Activated CD8-positive, alpha-beta T cell treated with anti-CD3 and anti-CD28 coated beads for 36 hours (primary cell): ENCODE measurements at regions not wholly inside any gene's neighbourhood (a gene's known extent, or its start where the extent isn't known, plus 50 kb on each side); places are given as distances from the start of the nearest gene placed in this dataset.

ENCODE experiments used
- ATAC-seq: fragments of 200-7000 bp; cut with Tn5 transposase; one replicate; pipeline ENCODE4 v1.10.0; 2021; ENCODE audit warnings: mild to moderate bottlenecking, moderate library complexity
- CTCF ChIA-PET: fragments of 350-600 bp; sonication (Branson Sonifier 250); formaldehyde crosslinking; loops from one replicate; lab custom pipeline; 2021; ENCODE audit warnings: antibody characterized with exemption; lab: Charles Lee
- POLR2A ChIA-PET: fragments of 350-600 bp; sonication (Branson Sonifier 250); formaldehyde crosslinking; loops from one replicate; lab custom pipeline; 2021; ENCODE audit warnings: antibody characterized with exemption; lab: Charles Lee
- DNase-seq: peaks from one replicate; pipeline ENCODE4 v3.0.0-alpha.2; 2020
- H3K27ac Mint-ChIP-seq: one replicate; pipeline ENCODE4 v1.8.0; 2021; ENCODE audit warnings: mild to moderate bottlenecking, mixed read lengths
- H3K27me3 Mint-ChIP-seq: one replicate; pipeline ENCODE4 v1.8.0; 2021; ENCODE audit warnings: mixed read lengths
- H3K36me3 Mint-ChIP-seq: one replicate; pipeline ENCODE4 v1.8.0; 2021; ENCODE audit warnings: low read depth, mixed read lengths
- H3K4me1 Mint-ChIP-seq: one replicate; pipeline ENCODE4 v1.8.0; 2021; ENCODE audit warnings: low read depth, mixed read lengths
- H3K4me3 Mint-ChIP-seq: one replicate; pipeline ENCODE4 v1.8.0; 2021; ENCODE audit warnings: mild to moderate bottlenecking, moderate library complexity, mixed read lengths
- H3K9me3 Mint-ChIP-seq: one replicate; pipeline ENCODE4 v1.8.0; 2021; ENCODE audit warnings: mixed read lengths
- CTCF ChIP-seq: fragments of 200-600 bp; IDR thresholded peaks from one replicate; pipeline ENCODE4 v1.8.0; 2022; ENCODE audit warnings: antibody characterized with exemption, mild to moderate bottlenecking
- intact Hi-C: fragments of 100-400 bp; cut with micrococcal nuclease; formaldehyde crosslinking; loops from one replicate; pipeline ENCODE4 v1.10.0; 2022

GRCh38 chr4:117678861-117679260 is 355.4 kb upstream of the NDST3 start:
- no peak for DNase-seq
- Mint-ChIP-seq H3K4me1 (no peaks in the 10 kb centered on the region), H3K27ac (no peak overlapping the region), H3K27me3 (no peaks in the 10 kb centered on the region), H3K9me3 (peaks cover 6% of the 10 kb centered on the region), H3K4me3 (no peak overlapping the region), H3K36me3 (no peaks in the 10 kb centered on the region)
- ATAC-seq, result no peak
- ChIA-PET POLR2A (no interaction called here), CTCF (no interaction called here)
- intact Hi-C loops, result no loop called here
- no peak for TF ChIP-seq CTCF

- POLR2A ChIA-PET, result no interaction called here
- ATAC-seq (no peak), DNase-seq (no peak)
- Mint-ChIP-seq H3K4me3 (no peak overlapping the region), H3K9me3 (no peaks in the 10 kb centered on the region), H3K4me1 (no peaks in the 10 kb centered on the region), H3K27ac (no peak overlapping the region), H3K36me3 (no peaks in the 10 kb centered on the region), H3K27me3 (no peaks in the 10 kb centered on the region)
- TF ChIP-seq CTCF, result no peak
- intact Hi-C loops, result no loop called here
- CTCF ChIA-PET, result no interaction called here
Observed at GRCh38 chr4:117691572-117692351, 342.5 kb upstream of the NDST3 start.

GRCh38 chr4:117692538-117692937 is 341.7 kb upstream of the NDST3 start:
- ChIA-PET CTCF (no interaction called here), POLR2A (no interaction called here)
- H3K9me3 Mint-ChIP-seq, result no peaks in the 10 kb centered on the region
- no peak overlapping the region for H3K4me3 Mint-ChIP-seq
- H3K27ac Mint-ChIP-seq, result no peak overlapping the region
- intact Hi-C loops, result no loop called here
- H3K4me1 Mint-ChIP-seq, result no peaks in the 10 kb centered on the region
- no peaks in the 10 kb centered on the region for H3K36me3 Mint-ChIP-seq
- no peak for TF ChIP-seq CTCF
- no peak for ATAC-seq
- no peak for DNase-seq
- H3K27me3 Mint-ChIP-seq, result no peaks in the 10 kb centered on the region

- intact Hi-C loops, result no loop called here
- POLR2A ChIA-PET, result no interaction called here
- Mint-ChIP-seq H3K4me1 (no peaks in the 10 kb centered on the region), H3K27me3 (no peaks in the 10 kb centered on the region), H3K4me3 (no peak overlapping the region), H3K27ac (no peak overlapping the region), H3K36me3 (no peaks in the 10 kb centered on the region), H3K9me3 (no peaks in the 10 kb centered on the region)
- CTCF ChIA-PET, result interaction anchor here (1.2 kb wide), 1 partner anchor 13 kb away, joined by 3 read pairs; no protein-coding TSS in a partner anchor
- DNase-seq (no peak), ATAC-seq (no peak)
- TF ChIP-seq CTCF, result no peak
Observed at GRCh38 chr4:117699595-117699994, 334.7 kb upstream of the NDST3 start.

- no peak for DNase-seq
- Mint-ChIP-seq H3K27me3 (no peaks in the 10 kb centered on the region), H3K4me1 (no peaks in the 10 kb centered on the region), H3K27ac (no peak overlapping the region), H3K9me3 (no peaks in the 10 kb centered on the region), H3K36me3 (no peaks in the 10 kb centered on the region), H3K4me3 (no peak overlapping the region)
- intact Hi-C loops, result no loop called here
- TF ChIP-seq CTCF, result no peak
- ChIA-PET POLR2A (no interaction called here), CTCF (interaction anchor here (1.1 to 1.2 kb wide), 2 partner anchors 13 to 93 kb away, joined by 3 read pairs; no protein-coding TSS in a partner anchor)
- no peak for ATAC-seq
Observed at GRCh38 chr4:117700111-117700892, 334.0 kb upstream of the NDST3 start.
